HepG2 (cell line): ENCODE measurements at regions not wholly inside any gene's neighbourhood (a gene's known extent, or its start where the extent isn't known, plus 50 kb on each side); places are given as distances from the start of the nearest gene placed in this dataset.

ENCODE experiments used
- CBX5 ChIP-seq: sonication (generic); formaldehyde crosslinking; IDR thresholded peaks from 2 replicates; pipeline ENCODE4 v1.4.0; 2020; ENCODE audit warnings: missing genetic modification reagents, borderline replicate concordance
- ELF4 ChIP-seq: sonication (generic); formaldehyde crosslinking; IDR thresholded peaks from 2 replicates; pipeline ENCODE4 v1.5.0; 2020; ENCODE audit warnings: missing genetic modification reagents, mild to moderate bottlenecking, moderate library complexity, borderline replicate concordance
- EP300 ChIP-seq, 3 experiments: sonication (generic) in 1 of 3; formaldehyde crosslinking in 1 of 3; IDR thresholded peaks; 2 replicates each; pipeline versions ENCODE4 v1.5.1 to v1.6.1; 2011 to 2020; ENCODE audit warnings: low read depth in 2 of 3, low read length in 2 of 3, borderline replicate concordance in 1 of 3, improper control_type of control experiment in 1 of 3, mild to moderate bottlenecking in 1 of 3, missing genetic modification reagents in 1 of 3, moderate library complexity in 1 of 3
- NR2F1 ChIP-seq, 2 experiments: fragments of 450-650 bp in 1 of 2; formaldehyde crosslinking in 1 of 2; IDR thresholded peaks; 2 replicates each; pipeline versions ENCODE4 v1.5.0 to v1.6.1; 2016 to 2020; ENCODE audit warnings: mild to moderate bottlenecking in 1 of 2, missing compliant biosample characterization in 1 of 2, missing genetic modification reagents in 1 of 2, moderate library complexity in 1 of 2
- PHB2 ChIP-seq: fragments of 450-650 bp; IDR thresholded peaks from 2 replicates; pipeline ENCODE4 v1.6.1; 2018; ENCODE audit not compliant: partially characterized antibody
- ZBTB38 ChIP-seq: sonication (generic); formaldehyde crosslinking; IDR thresholded peaks from 2 replicates; pipeline ENCODE4 v1.5.1; 2020; ENCODE audit warnings: mild to moderate bottlenecking, missing genetic modification reagents
- ZNF124 ChIP-seq: sonication (generic); formaldehyde crosslinking; IDR thresholded peaks from 2 replicates; pipeline ENCODE4 v1.4.0; 2020; ENCODE audit warnings: missing genetic modification reagents
- ZNF335 ChIP-seq: sonication (generic); formaldehyde crosslinking; IDR thresholded peaks from 2 replicates; pipeline ENCODE4 v1.4.0; 2020; ENCODE audit warnings: missing genetic modification reagents
- ZNF354B ChIP-seq: sonication (generic); formaldehyde crosslinking; IDR thresholded peaks from 2 replicates; pipeline ENCODE4 v1.8.0; 2022; ENCODE audit warnings: mild to moderate bottlenecking, missing genetic modification reagents
- ZNF549 ChIP-seq: sonication (generic); formaldehyde crosslinking; IDR thresholded peaks from 2 replicates; pipeline ENCODE4 v1.5.0; 2020; ENCODE audit warnings: missing genetic modification reagents
- ZNF556 ChIP-seq: sonication (generic); formaldehyde crosslinking; IDR thresholded peaks from 2 replicates; pipeline ENCODE4 v1.4.0; 2020; ENCODE audit warnings: mild to moderate bottlenecking, missing genetic modification reagents, borderline replicate concordance
- ZNF672 ChIP-seq: sonication (generic); formaldehyde crosslinking; IDR thresholded peaks from 2 replicates; pipeline ENCODE4 v1.8.1; 2022; ENCODE audit warnings: missing genetic modification reagents
- ZSCAN9 ChIP-seq: IDR thresholded peaks from 2 replicates; pipeline ENCODE4 v1.6.1; 2016; ENCODE audit warnings: borderline replicate concordance
- TF ChIP-seq, protein P1 (sequence below): sonication (generic); formaldehyde crosslinking; IDR thresholded peaks from 2 replicates; pipeline ENCODE4 v1.4.0; 2020; ENCODE audit warnings: mild to moderate bottlenecking, missing genetic modification reagents
- TF ChIP-seq, protein P2 (sequence below): sonication (generic); formaldehyde crosslinking; IDR thresholded peaks from 2 replicates; pipeline ENCODE4 v1.9.0; 2022; ENCODE audit warnings: missing genetic modification reagents, mild to moderate bottlenecking, borderline replicate concordance
- TF ChIP-seq, protein P3 (sequence below), 2 experiments: sonication (generic) in 1 of 2; formaldehyde crosslinking in 1 of 2; IDR thresholded peaks; 2 replicates each; pipeline versions ENCODE4 v1.6.1 to v1.9.0; 2014 to 2022; ENCODE audit warnings: antibody characterized with exemption in 1 of 2, borderline replicate concordance in 1 of 2, inconsistent platforms in 1 of 2, low read depth in 1 of 2, missing genetic modification reagents in 1 of 2
- TF ChIP-seq, protein P4 (sequence below): sonication (generic); formaldehyde crosslinking; IDR thresholded peaks from 2 replicates; pipeline ENCODE4 v1.5.0; 2020; ENCODE audit warnings: missing genetic modification reagents, mild to moderate bottlenecking, borderline replicate concordance
- TF ChIP-seq, protein P5 (sequence below): sonication (generic); formaldehyde crosslinking; IDR thresholded peaks from 2 replicates; pipeline ENCODE4 v1.4.0; 2020; ENCODE audit warnings: missing genetic modification reagents

DNA sequence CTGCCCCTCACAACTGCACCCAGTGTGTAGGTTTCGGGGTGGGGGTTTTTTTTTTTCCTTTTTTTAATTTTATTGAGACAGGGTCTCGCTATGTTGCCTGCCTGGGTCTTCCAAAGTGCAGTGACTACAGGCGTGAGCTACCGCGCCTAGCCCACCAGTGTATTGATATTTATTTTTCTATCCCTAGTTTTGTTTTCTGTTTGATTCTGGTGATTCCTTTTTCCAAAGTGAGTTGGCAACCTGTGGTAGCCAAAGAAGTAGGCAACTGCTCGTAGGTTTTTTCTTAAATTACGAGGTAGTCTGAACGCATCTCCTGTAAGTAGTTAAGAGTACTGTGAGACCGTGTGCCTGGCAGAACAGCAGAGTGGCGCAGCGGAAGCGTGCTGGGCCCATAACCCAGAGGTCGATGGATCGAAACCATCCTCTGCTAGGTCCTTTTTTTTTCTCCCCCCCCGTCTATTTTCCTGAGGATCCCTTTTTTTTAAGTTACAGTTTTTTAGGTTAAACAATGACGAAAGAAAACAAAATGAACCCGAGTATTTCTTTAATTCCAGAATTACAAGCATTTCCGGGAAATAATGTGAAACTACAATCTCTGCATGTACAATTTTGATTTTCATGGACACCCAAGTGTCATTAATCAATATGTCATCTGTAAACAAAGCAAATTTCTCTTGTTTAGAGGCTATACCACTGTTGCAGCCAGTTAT lies 78.7 kb upstream of the BTN3A2 start (continued):
- TF ChIP-seq, protein P1, sequence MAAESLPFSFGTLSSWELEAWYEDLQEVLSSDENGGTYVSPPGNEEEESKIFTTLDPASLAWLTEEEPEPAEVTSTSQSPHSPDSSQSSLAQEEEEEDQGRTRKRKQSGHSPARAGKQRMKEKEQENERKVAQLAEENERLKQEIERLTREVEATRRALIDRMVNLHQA (CRISPR knock-in tag) = no peak
- no peak for TF ChIP-seq ZNF354B (CRISPR knock-in tag)
- no peak for TF ChIP-seq ZNF549 (CRISPR knock-in tag)
- TF ChIP-seq NR2F1 (CRISPR knock-in tag; IDR thresholded peaks at IDR 0.05) = peak in 1 of 2 experiments; percentile 28; a peak in 1 of 4 replicates
- TF ChIP-seq, protein P2, sequence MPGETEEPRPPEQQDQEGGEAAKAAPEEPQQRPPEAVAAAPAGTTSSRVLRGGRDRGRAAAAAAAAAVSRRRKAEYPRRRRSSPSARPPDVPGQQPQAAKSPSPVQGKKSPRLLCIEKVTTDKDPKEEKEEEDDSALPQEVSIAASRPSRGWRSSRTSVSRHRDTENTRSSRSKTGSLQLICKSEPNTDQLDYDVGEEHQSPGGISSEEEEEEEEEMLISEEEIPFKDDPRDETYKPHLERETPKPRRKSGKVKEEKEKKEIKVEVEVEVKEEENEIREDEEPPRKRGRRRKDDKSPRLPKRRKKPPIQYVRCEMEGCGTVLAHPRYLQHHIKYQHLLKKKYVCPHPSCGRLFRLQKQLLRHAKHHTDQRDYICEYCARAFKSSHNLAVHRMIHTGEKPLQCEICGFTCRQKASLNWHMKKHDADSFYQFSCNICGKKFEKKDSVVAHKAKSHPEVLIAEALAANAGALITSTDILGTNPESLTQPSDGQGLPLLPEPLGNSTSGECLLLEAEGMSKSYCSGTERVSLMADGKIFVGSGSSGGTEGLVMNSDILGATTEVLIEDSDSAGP (CRISPR knock-in tag) = no peak
- TF ChIP-seq, protein P3, sequence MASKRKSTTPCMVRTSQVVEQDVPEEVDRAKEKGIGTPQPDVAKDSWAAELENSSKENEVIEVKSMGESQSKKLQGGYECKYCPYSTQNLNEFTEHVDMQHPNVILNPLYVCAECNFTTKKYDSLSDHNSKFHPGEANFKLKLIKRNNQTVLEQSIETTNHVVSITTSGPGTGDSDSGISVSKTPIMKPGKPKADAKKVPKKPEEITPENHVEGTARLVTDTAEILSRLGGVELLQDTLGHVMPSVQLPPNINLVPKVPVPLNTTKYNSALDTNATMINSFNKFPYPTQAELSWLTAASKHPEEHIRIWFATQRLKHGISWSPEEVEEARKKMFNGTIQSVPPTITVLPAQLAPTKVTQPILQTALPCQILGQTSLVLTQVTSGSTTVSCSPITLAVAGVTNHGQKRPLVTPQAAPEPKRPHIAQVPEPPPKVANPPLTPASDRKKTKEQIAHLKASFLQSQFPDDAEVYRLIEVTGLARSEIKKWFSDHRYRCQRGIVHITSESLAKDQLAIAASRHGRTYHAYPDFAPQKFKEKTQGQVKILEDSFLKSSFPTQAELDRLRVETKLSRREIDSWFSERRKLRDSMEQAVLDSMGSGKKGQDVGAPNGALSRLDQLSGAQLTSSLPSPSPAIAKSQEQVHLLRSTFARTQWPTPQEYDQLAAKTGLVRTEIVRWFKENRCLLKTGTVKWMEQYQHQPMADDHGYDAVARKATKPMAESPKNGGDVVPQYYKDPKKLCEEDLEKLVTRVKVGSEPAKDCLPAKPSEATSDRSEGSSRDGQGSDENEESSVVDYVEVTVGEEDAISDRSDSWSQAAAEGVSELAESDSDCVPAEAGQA (IDR thresholded peaks at IDR 0.05; ENCODE audit: low read depth) = peak; percentile 52; the same call in 1 of the 2 replicates
- TF ChIP-seq, protein P3 (CRISPR knock-in tag; IDR thresholded peaks at IDR 0.05; ENCODE audit: borderline replicate concordance) = no peak
- peak; percentile 65; the same call in 1 of the 2 replicates for TF ChIP-seq ZNF556 (CRISPR knock-in tag)
- TF ChIP-seq, protein P4, sequence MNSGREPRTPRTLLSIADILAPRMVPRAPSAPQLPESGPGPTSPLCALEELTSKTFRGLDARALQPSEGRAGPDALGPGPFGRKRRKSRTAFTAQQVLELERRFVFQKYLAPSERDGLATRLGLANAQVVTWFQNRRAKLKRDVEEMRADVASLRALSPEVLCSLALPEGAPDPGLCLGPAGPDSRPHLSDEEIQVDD (CRISPR knock-in tag) = no peak
- TF ChIP-seq ZSCAN9 (CRISPR knock-in tag) = peak; percentile 79; the same call in 1 of the 2 replicates
- TF ChIP-seq ELF4 (CRISPR knock-in tag) = 0 out of 2 replicates have a peak, but pooled peaks have one; percentile 33
- TF ChIP-seq EP300 (IDR thresholded peaks at IDR 0.05; ENCODE audit: low read depth in 2 of 2, low read length in 2 of 2) = no peak
- TF ChIP-seq EP300 (CRISPR knock-in tag; IDR thresholded peaks at IDR 0.05; ENCODE audit: borderline replicate concordance) = peak; percentile 35; the same call in 1 of the 2 replicates
- TF ChIP-seq ZNF672 (CRISPR knock-in tag) = no peak
- 0 out of 2 replicates have a peak, but pooled peaks have one; percentile 59 for TF ChIP-seq ZNF335 (CRISPR knock-in tag)
- TF ChIP-seq, protein P5, sequence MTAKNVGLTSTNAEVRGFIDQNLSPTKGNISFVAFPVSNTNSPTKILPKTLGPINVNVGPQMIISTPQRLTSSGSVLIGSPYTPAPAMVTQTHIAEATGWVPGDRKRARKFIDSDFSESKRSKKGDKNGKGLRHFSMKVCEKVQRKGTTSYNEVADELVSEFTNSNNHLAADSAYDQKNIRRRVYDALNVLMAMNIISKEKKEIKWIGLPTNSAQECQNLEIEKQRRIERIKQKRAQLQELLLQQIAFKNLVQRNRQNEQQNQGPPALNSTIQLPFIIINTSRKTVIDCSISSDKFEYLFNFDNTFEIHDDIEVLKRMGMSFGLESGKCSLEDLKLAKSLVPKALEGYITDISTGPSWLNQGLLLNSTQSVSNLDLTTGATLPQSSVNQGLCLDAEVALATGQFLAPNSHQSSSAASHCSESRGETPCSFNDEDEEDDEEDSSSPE (CRISPR knock-in tag) = no peak
- 0 out of 2 replicates have a peak, but pooled peaks have one; percentile 19 for TF ChIP-seq ZNF124 (CRISPR knock-in tag)
- TF ChIP-seq ZBTB38 (CRISPR knock-in tag) = no peak
- no peak for TF ChIP-seq PHB2
- no peak for TF ChIP-seq CBX5 (CRISPR knock-in tag)
